T-cell (primary cell): ENCODE measurements at regions not wholly inside any gene's neighbourhood (a gene's known extent, or its start where the extent isn't known, plus 50 kb on each side); places are given as distances from the start of the nearest gene placed in this dataset.

ENCODE experiments used
- ATAC-seq, 4 experiments: fragments of 200-7000 bp in 3 of 4; fragments of 150-1000 bp in 1 of 4; cut with Tn5 transposase; replicated peaks in 1 of 4; 1 replicate in 3 of 4; 2 replicates in 1 of 4; pipeline ENCODE4 v1.10.0; 2021; ENCODE audit warnings: moderate library complexity in 3 of 4, mild to moderate bottlenecking in 2 of 4, moderate number of reproducible peaks in 1 of 4
- CTCF ChIA-PET, 2 donors: fragments of 300-600 bp; sonication (Branson Sonifier 250); formaldehyde crosslinking; loops; one replicate each; lab custom pipeline; 2022; ENCODE audit warnings: antibody characterized with exemption in 2 of 2; lab: Charles Lee
- POLR2A ChIA-PET, 2 donors: fragments of 300-600 bp; sonication (Branson Sonifier 250); formaldehyde crosslinking; loops; one replicate each; lab custom pipeline; 2022; ENCODE audit warnings: antibody characterized with exemption in 2 of 2; lab: Charles Lee
- DNase-seq, 35 experiments: peaks; one replicate each; pipeline versions ENCODE4 v3.0.0 to v3.0.0-alpha.2; 2013 to 2023
- H3K27ac ChIP-seq: one replicate; pipeline ENCODE4 v1.5.1; 2013; ENCODE audit warnings: low read length
- H3K27me3 ChIP-seq, 2 experiments: replicated peaks in 1 of 2; 1 replicate in 1 of 2; 2 replicates in 1 of 2; pipeline versions ENCODE4 v1.6.1 to v1.7.0; 2013; ENCODE audit warnings: low read length in 1 of 2, mixed read lengths in 1 of 2; ENCODE audit not compliant: control insufficient read depth in 2 of 2, insufficient read depth in 2 of 2; ENCODE audit errors: extremely low read depth in 1 of 2
- H3K36me3 ChIP-seq, 2 donors: 1 replicate in 1 of 2; 2 replicates in 1 of 2; pipeline versions ENCODE4 v1.6.1 to v1.7.0; 2013; ENCODE audit warnings: low read length in 1 of 2; ENCODE audit not compliant: control insufficient read depth in 2 of 2, insufficient read depth in 1 of 2; ENCODE audit errors: extremely low read depth in 1 of 2
- H3K4me1 ChIP-seq, 2 experiments: 1 replicate in 1 of 2; 2 replicates in 1 of 2; pipeline versions ENCODE4 v1.6.1 to v1.7.0; 2013; ENCODE audit warnings: low read length in 2 of 2, mixed read lengths in 1 of 2; ENCODE audit not compliant: insufficient read depth in 2 of 2, control insufficient read depth in 1 of 2; ENCODE audit errors: extremely low read depth in 1 of 2
- H3K4me3 ChIP-seq, 2 donors: 1 replicate in 1 of 2; 2 replicates in 1 of 2; pipeline versions ENCODE4 v1.5.1 to v1.7.0; 2013; ENCODE audit warnings: mild to moderate bottlenecking in 2 of 2, low read length in 1 of 2, moderate library complexity in 1 of 2; ENCODE audit not compliant: control insufficient read depth in 1 of 2; ENCODE audit errors: extremely low read depth in 1 of 2
- H3K9me3 ChIP-seq: 2 replicates; pipeline ENCODE4 v1.7.0; 2013
- H3K27ac Mint-ChIP-seq, 2 donors: one replicate each; pipeline ENCODE4 v1.8.0; 2020 to 2021; ENCODE audit warnings: mild to moderate bottlenecking in 2 of 2, mixed read lengths in 2 of 2
- H3K27me3 Mint-ChIP-seq, 2 donors: one replicate each; pipeline ENCODE4 v1.8.0; 2021 to 2022; ENCODE audit warnings: mixed read lengths in 2 of 2
- H3K36me3 Mint-ChIP-seq: one replicate; pipeline ENCODE4 v1.8.0; 2021; ENCODE audit warnings: mixed read lengths
- H3K4me1 Mint-ChIP-seq, 3 donors: one replicate each; pipeline ENCODE4 v1.8.0; 2020 to 2022; ENCODE audit warnings: mixed read lengths in 3 of 3, mild to moderate bottlenecking in 1 of 3
- H3K4me3 Mint-ChIP-seq, 3 donors: one replicate each; pipeline ENCODE4 v1.8.0; 2020 to 2022; ENCODE audit warnings: mild to moderate bottlenecking in 3 of 3, mixed read lengths in 3 of 3, moderate library complexity in 3 of 3
- H3K9me3 Mint-ChIP-seq, 3 donors: one replicate each; pipeline ENCODE4 v1.8.0; 2020 to 2022; ENCODE audit warnings: mixed read lengths in 3 of 3
- WGBS: methylation state at CpG from one replicate; pipeline ENCODE4 v1.1.5; 2013; ENCODE audit warnings: missing lambda C conversion rate; ENCODE audit not compliant: insufficient coverage; 5-methylcytosine and 5-hydroxymethylcytosine counted together

GRCh38 chr5:15065091-15065490 lies 193.5 kb upstream of the ANKH start:
- WGBS = 67% methylated on average over 1 of the region's 2 CpGs

DNA sequence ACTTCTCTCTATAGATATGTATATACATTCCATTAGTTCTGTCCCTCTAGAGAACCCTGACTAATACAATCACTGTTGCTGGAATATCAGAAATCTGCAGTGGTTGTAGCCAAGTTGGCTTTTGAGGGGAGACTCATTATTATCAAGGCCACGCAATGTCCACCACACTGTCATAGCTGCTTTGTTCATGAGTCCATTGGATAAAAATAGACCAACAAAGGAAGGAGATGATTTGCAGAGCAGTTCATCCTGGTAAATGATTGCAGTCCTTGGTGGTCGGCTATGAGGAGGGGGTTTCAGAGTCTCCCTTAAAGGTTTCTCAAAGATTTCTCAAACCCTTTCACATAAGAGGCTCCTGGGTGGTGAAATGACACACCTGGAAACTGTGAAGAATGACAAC lies 192.8 kb upstream of the ANKH start:
- Histone ChIP-seq H3K4me3 (no peak overlapping the region), H3K27ac (no peak overlapping the region), H3K4me1 (no peaks in the 10 kb centered on the region), H3K27me3 (no peaks in the 10 kb centered on the region), H3K36me3 (no peaks in the 10 kb centered on the region), H3K9me3 (no peaks in the 10 kb centered on the region)
- POLR2A ChIA-PET = no interaction called here
- no peak overlapping the region for H3K4me3 Mint-ChIP-seq
- H3K4me1 Mint-ChIP-seq = no peaks in the 10 kb centered on the region
- no peaks in the 10 kb centered on the region for H3K36me3 Mint-ChIP-seq
- H3K27me3 Mint-ChIP-seq = peaks cover 0 to 17% of the 10 kb centered on the region in 2 donors
- WGBS = no CpG with 5 or more reads among the region's 2 CpGs
- no peak for DNase-seq
- peaks cover 0 to 2% (median 0%) of the 10 kb centered on the region in 3 donors for H3K9me3 Mint-ChIP-seq
- CTCF ChIA-PET = no interaction called here
- no peak overlapping the region for H3K27ac Mint-ChIP-seq
- no peak for ATAC-seq

More at GRCh38 chr5:15065091-15065490, 193.5 kb upstream of the ANKH start:
- DNase-seq (no peak), ATAC-seq (no peak)
- no peak overlapping the region for H3K27ac ChIP-seq
- ChIA-PET CTCF (interaction anchor here in 1 of 2 donors (0.5 kb wide), 1 partner anchor 219 kb away, joined by 4 read pairs; no protein-coding TSS in a partner anchor), POLR2A (no interaction called here)
- H3K27me3 Mint-ChIP-seq = peaks cover 0 to 17% of the 10 kb centered on the region in 2 donors
- no peaks in the 10 kb centered on the region for H3K27me3 ChIP-seq
- H3K4me1 Mint-ChIP-seq = no peaks in the 10 kb centered on the region
- no peak overlapping the region for H3K27ac Mint-ChIP-seq
- no peaks in the 10 kb centered on the region for H3K9me3 ChIP-seq
- H3K4me3 ChIP-seq = no peak overlapping the region
- H3K9me3 Mint-ChIP-seq = peaks cover 0 to 2% (median 0%) of the 10 kb centered on the region in 3 donors
- H3K36me3 ChIP-seq = no peaks in the 10 kb centered on the region
- no peaks in the 10 kb centered on the region for H3K4me1 ChIP-seq
- H3K4me3 Mint-ChIP-seq = no peak overlapping the region
- no peaks in the 10 kb centered on the region for H3K36me3 Mint-ChIP-seq

- no peak overlapping the region for H3K27ac ChIP-seq
- H3K27me3 ChIP-seq = peaks cover 0 to 18% of the 10 kb centered on the region in 2 experiments
- H3K36me3 Mint-ChIP-seq = no peaks in the 10 kb centered on the region
- no peaks in the 10 kb centered on the region for H3K4me1 ChIP-seq
- no peak for DNase-seq
- ChIA-PET POLR2A (no interaction called here), CTCF (interaction anchor here in 1 of 2 donors (0.6 kb wide), 1 partner anchor 100 kb away, joined by 3 read pairs; no protein-coding TSS in a partner anchor)
- 93% methylated on average over 6 of the region's 6 CpGs for WGBS
- H3K4me3 Mint-ChIP-seq = no peak overlapping the region
- peaks cover 4 to 8% (median 4%) of the 10 kb centered on the region in 3 donors for H3K9me3 Mint-ChIP-seq
- H3K27ac Mint-ChIP-seq = no peak overlapping the region
- no peaks in the 10 kb centered on the region for H3K9me3 ChIP-seq
- no peaks in the 10 kb centered on the region for H3K4me1 Mint-ChIP-seq
- peaks cover 8 to 32% of the 10 kb centered on the region in 2 donors for H3K27me3 Mint-ChIP-seq
- ATAC-seq = no peak
- H3K4me3 ChIP-seq = no peak overlapping the region
- no peaks in the 10 kb centered on the region for H3K36me3 ChIP-seq
Observed at GRCh38 chr5:15056988-15057592, 185.5 kb upstream of the ANKH start.

DNA sequence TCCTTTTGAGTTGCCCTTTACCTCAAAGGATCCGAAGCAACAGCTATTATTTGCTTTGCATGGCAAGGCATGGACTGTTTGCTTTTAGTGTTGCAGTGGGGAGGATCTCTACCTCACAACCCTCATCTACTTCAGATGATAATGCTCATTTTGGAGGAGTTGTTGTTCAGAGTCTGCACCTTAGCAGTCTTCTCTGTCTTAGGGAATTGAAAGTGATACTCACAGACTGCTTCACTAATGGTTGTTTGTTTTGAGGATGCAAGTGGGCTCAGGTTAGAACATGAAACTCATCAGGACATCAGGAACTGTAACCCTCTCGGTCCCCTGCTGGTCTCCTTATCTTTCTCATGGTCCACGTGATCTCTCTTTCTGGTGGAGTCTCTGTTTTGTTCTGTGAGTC lies 172.9 kb upstream of the ANKH start:
- Histone ChIP-seq H3K4me1 (no peaks in the 10 kb centered on the region), H3K9me3 (no peaks in the 10 kb centered on the region), H3K4me3 (no peak overlapping the region), H3K36me3 (no peaks in the 10 kb centered on the region), H3K27ac (no peak overlapping the region), H3K27me3 (peaks cover 0 to 2% of the 10 kb centered on the region in 2 experiments)
- Mint-ChIP-seq H3K36me3 (no peaks in the 10 kb centered on the region), H3K9me3 (peaks cover 0 to 11% (median 4%) of the 10 kb centered on the region in 3 donors), H3K27me3 (peaks cover 0 to 24% of the 10 kb centered on the region in 2 donors), H3K4me1 (no peaks in the 10 kb centered on the region), H3K27ac (no peak overlapping the region), H3K4me3 (no peak overlapping the region)
- WGBS = no CpG with 5 or more reads among the region's 3 CpGs
- no peak for ATAC-seq
- no peak for DNase-seq
- ChIA-PET POLR2A (no interaction called here), CTCF (no interaction called here)

GRCh38 chr5:15037247-15037908 lies 165.8 kb upstream of the ANKH start:
- no peak for ATAC-seq
- H3K4me1 Mint-ChIP-seq = no peaks in the 10 kb centered on the region
- H3K4me1 ChIP-seq = no peaks in the 10 kb centered on the region
- H3K9me3 Mint-ChIP-seq = peaks cover 0 to 23% (median 12%) of the 10 kb centered on the region in 3 donors
- WGBS = no CpG with 5 or more reads among the region's 4 CpGs
- ChIA-PET POLR2A (no interaction called here), CTCF (interaction anchor here in 1 of 2 donors (0.6 kb wide), 1 partner anchor 158 kb away, joined by 11 read pairs; no protein-coding TSS in a partner anchor)
- H3K36me3 Mint-ChIP-seq = no peaks in the 10 kb centered on the region
- peaks cover 11 to 21% of the 10 kb centered on the region in 2 donors for H3K27me3 Mint-ChIP-seq
- peaks cover 0 to 2% of the 10 kb centered on the region in 2 experiments for H3K27me3 ChIP-seq
- H3K4me3 Mint-ChIP-seq = no peak overlapping the region
- H3K36me3 ChIP-seq = no peaks in the 10 kb centered on the region
- H3K4me3 ChIP-seq = no peak overlapping the region
- H3K9me3 ChIP-seq = no peaks in the 10 kb centered on the region
- H3K27ac Mint-ChIP-seq = no peak overlapping the region
- no peak for DNase-seq
- H3K27ac ChIP-seq = no peak overlapping the region

- no peak overlapping the region for H3K27ac ChIP-seq
- Mint-ChIP-seq H3K4me3 (no peak overlapping the region), H3K27me3 (peaks cover 21 to 30% of the 10 kb centered on the region in 2 donors), H3K36me3 (no peaks in the 10 kb centered on the region), H3K4me1 (no peaks in the 10 kb centered on the region), H3K9me3 (peaks cover 0 to 11% (median 7%) of the 10 kb centered on the region in 3 donors), H3K27ac (no peak overlapping the region)
- ChIA-PET POLR2A (no interaction called here), CTCF (no interaction called here)
- no peaks in the 10 kb centered on the region for H3K9me3 ChIP-seq
- peaks cover 2 to 4% of the 10 kb centered on the region in 2 experiments for H3K27me3 ChIP-seq
- WGBS = 25% methylated on average over 2 of the region's 5 CpGs
- ATAC-seq = no peak
- H3K4me3 ChIP-seq = no peak overlapping the region
- DNase-seq = no peak
- H3K4me1 ChIP-seq = no peaks in the 10 kb centered on the region
- H3K36me3 ChIP-seq = no peaks in the 10 kb centered on the region
Observed at GRCh38 chr5:15034379-15034778, 162.8 kb upstream of the ANKH start.
